WTC11 (cell line): ENCODE measurements at regions not wholly inside any gene's neighbourhood (a gene's known extent, or its start where the extent isn't known, plus 50 kb on each side); places are given as distances from the start of the nearest gene placed in this dataset.

ENCODE experiments used
- CTCF ChIP-seq: fragments of 200-600 bp; IDR thresholded peaks from 2 replicates; pipeline ENCODE4 v1.8.0; 2022; ENCODE audit warnings: antibody characterized with exemption
- E2F4 ChIP-seq: sonication (generic); formaldehyde crosslinking; IDR thresholded peaks from 2 replicates; pipeline ENCODE4 v1.8.1; 2022; ENCODE audit warnings: low read depth, mild to moderate bottlenecking, moderate library complexity, missing genetic modification reagents, borderline replicate concordance
- ELF4 ChIP-seq: sonication (generic); formaldehyde crosslinking; IDR thresholded peaks from 2 replicates; pipeline ENCODE4 v1.8.1; 2022; ENCODE audit warnings: low read depth, mild to moderate bottlenecking, moderate library complexity, missing genetic modification reagents
- ETV6 ChIP-seq: sonication (generic); formaldehyde crosslinking; IDR thresholded peaks from 2 replicates; pipeline ENCODE4 v1.8.1; 2022; ENCODE audit warnings: mild to moderate bottlenecking, missing genetic modification reagents
- GRHL2 ChIP-seq: fragments of 250-450 bp; sonication (Bioruptor Pico); IDR thresholded peaks from 2 replicates; pipeline ENCODE4 v1.8.0; 2022; ENCODE audit warnings: mild to moderate bottlenecking, moderate library complexity; ENCODE audit not compliant: insufficient replicate concordance, severe bottlenecking
- NR2C2 ChIP-seq: sonication (generic); formaldehyde crosslinking; IDR thresholded peaks from 2 replicates; pipeline ENCODE4 v1.8.0; 2022; ENCODE audit warnings: mild to moderate bottlenecking, missing genetic modification reagents
- SP1 ChIP-seq: sonication (generic); formaldehyde crosslinking; conservative IDR thresholded peaks from 2 replicates; pipeline ENCODE4 v1.8.1; 2022; ENCODE audit warnings: missing genetic modification reagents
- TEAD4 ChIP-seq: sonication (generic); formaldehyde crosslinking; IDR thresholded peaks from 2 replicates; pipeline ENCODE4 v1.8.0; 2022; ENCODE audit warnings: mild to moderate bottlenecking, missing genetic modification reagents
- USF2 ChIP-seq: sonication (generic); formaldehyde crosslinking; IDR thresholded peaks from 2 replicates; pipeline ENCODE4 v1.8.1; 2023; ENCODE audit warnings: mild to moderate bottlenecking, missing genetic modification reagents, moderate library complexity
- ZBTB43 ChIP-seq: sonication (generic); formaldehyde crosslinking; IDR thresholded peaks from 2 replicates; pipeline ENCODE4 v1.8.1; 2023; ENCODE audit warnings: mild to moderate bottlenecking, missing genetic modification reagents
- ZNF219 ChIP-seq: sonication (generic); formaldehyde crosslinking; IDR thresholded peaks from 2 replicates; pipeline ENCODE4 v1.8.0; 2023; ENCODE audit warnings: missing genetic modification reagents, mild to moderate bottlenecking, borderline replicate concordance
- TF ChIP-seq, protein P1 (sequence below): sonication (generic); formaldehyde crosslinking; IDR thresholded peaks from 2 replicates; pipeline ENCODE4 v1.8.0; 2023; ENCODE audit warnings: missing genetic modification reagents
- TF ChIP-seq, protein P2 (sequence below): sonication (generic); formaldehyde crosslinking; IDR thresholded peaks from 2 replicates; pipeline ENCODE4 v1.8.0; 2022; ENCODE audit warnings: mild to moderate bottlenecking, missing genetic modification reagents

- TF ChIP-seq CTCF = no peak
- no peak for TF ChIP-seq E2F4
- TF ChIP-seq, protein P1, sequence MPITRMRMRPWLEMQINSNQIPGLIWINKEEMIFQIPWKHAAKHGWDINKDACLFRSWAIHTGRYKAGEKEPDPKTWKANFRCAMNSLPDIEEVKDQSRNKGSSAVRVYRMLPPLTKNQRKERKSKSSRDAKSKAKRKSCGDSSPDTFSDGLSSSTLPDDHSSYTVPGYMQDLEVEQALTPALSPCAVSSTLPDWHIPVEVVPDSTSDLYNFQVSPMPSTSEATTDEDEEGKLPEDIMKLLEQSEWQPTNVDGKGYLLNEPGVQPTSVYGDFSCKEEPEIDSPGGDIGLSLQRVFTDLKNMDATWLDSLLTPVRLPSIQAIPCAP (CRISPR knock-in tag) = no peak
- no peak for TF ChIP-seq ZBTB43 (CRISPR knock-in tag)
- no peak for TF ChIP-seq GRHL2
- no peak for TF ChIP-seq SP1 (CRISPR knock-in tag)
- TF ChIP-seq ZNF219 (CRISPR knock-in tag) = no peak
- TF ChIP-seq, protein P2, sequence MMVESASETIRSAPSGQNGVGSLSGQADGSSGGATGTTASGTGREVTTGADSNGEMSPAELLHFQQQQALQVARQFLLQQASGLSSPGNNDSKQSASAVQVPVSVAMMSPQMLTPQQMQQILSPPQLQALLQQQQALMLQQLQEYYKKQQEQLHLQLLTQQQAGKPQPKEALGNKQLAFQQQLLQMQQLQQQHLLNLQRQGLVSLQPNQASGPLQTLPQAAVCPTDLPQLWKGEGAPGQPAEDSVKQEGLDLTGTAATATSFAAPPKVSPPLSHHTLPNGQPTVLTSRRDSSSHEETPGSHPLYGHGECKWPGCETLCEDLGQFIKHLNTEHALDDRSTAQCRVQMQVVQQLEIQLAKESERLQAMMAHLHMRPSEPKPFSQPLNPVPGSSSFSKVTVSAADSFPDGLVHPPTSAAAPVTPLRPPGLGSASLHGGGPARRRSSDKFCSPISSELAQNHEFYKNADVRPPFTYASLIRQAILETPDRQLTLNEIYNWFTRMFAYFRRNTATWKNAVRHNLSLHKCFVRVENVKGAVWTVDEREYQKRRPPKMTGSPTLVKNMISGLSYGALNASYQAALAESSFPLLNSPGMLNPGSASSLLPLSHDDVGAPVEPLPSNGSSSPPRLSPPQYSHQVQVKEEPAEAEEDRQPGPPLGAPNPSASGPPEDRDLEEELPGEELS (CRISPR knock-in tag) = no peak
- TF ChIP-seq TEAD4 (CRISPR knock-in tag) = no peak
- TF ChIP-seq ETV6 = no peak
- no peak for TF ChIP-seq ELF4 (CRISPR knock-in tag)
- no peak for TF ChIP-seq USF2 (CRISPR knock-in tag)
- no peak for TF ChIP-seq NR2C2
Observed at GRCh38 chr21:19870682-19871081, 1127.5 kb upstream of the NCAM2 start.
